Endothelial cell of umbilical vein (primary cell): ENCODE measurements at regions not wholly inside any gene's neighbourhood (a gene's known extent, or its start where the extent isn't known, plus 50 kb on each side); places are given as distances from the start of the nearest gene placed in this dataset.

Source experiments
- BruUV-seq: library from RNA; stranded (reverse); fragments of 400-500 nt; replicated peaks from 2 replicates; lab custom pipeline; 2021; lab: Mats Ljungman, UMichigan
- CTCF ChIA-PET: fragments of 300-600, 350-600 bp; sonication (Branson Sonifier 250); formaldehyde crosslinking; loops from one replicate; lab custom pipeline; 2021; ENCODE audit warnings: antibody characterized with exemption, inconsistent platforms; lab: Charles Lee
- POLR2A ChIA-PET: fragments of 300-600, 350-600 bp; sonication (Branson Sonifier 250); formaldehyde crosslinking; loops from one replicate; lab custom pipeline; 2021; ENCODE audit warnings: antibody characterized with exemption, inconsistent platforms; lab: Charles Lee
- DNase-seq: peaks from one replicate; pipeline ENCODE4 v3.0.0-alpha.2; 2011; ENCODE audit warnings: low read depth, low spot score
- FAIRE-seq: peaks from 2 replicates; lab custom pipeline; 2011; peaks lifted over from hg19 to GRCh38; lab: Jason Lieb, UNC
- H2AFZ ChIP-seq: 2 replicates; pipeline ENCODE4 v1.6.0; 2012; ENCODE audit warnings: low read depth, low read length, control low read depth, inconsistent platforms
- H3K27ac ChIP-seq: 2 replicates; pipeline ENCODE4 v1.5.1; 2011; ENCODE audit warnings: low read depth, mild to moderate bottlenecking, control low read depth, low read length, moderate library complexity; ENCODE audit not compliant: insufficient read depth
- H3K27me3 ChIP-seq, 2 experiments: 2 replicates each; pipeline versions ENCODE4 v1.6.0 to v1.6.1; 2011; ENCODE audit warnings: low read length in 2 of 2, mixed read lengths in 1 of 2; ENCODE audit not compliant: control insufficient read depth in 2 of 2, insufficient read depth in 2 of 2
- H3K36me3 ChIP-seq, 2 experiments: 2 replicates in 1 of 2; 3 replicates in 1 of 2; pipeline ENCODE4 v1.5.1; 2011; ENCODE audit warnings: low read length in 2 of 2, mild to moderate bottlenecking in 1 of 2, moderate library complexity in 1 of 2; ENCODE audit not compliant: control insufficient read depth in 2 of 2, insufficient read depth in 2 of 2; ENCODE audit errors: extremely low read depth in 1 of 2
- H3K4me1 ChIP-seq: 3 replicates; pipeline ENCODE4 v1.5.1; 2011; ENCODE audit warnings: mild to moderate bottlenecking, low read length; ENCODE audit not compliant: control insufficient read depth, insufficient read depth; ENCODE audit errors: extremely low read depth
- H3K4me2 ChIP-seq: 2 replicates; pipeline ENCODE4 v1.6.1; 2011; ENCODE audit warnings: low read length, control low read depth, mixed read lengths; ENCODE audit not compliant: insufficient read depth
- H3K4me3 ChIP-seq, 3 experiments: fragments of 200-600 bp in 1 of 3; sonication (generic), shearing (Covaris generic) in 1 of 3; replicated peaks in 1 of 3; 2 replicates each; pipeline ENCODE4 v1.5.1; 2011 to 2016; ENCODE audit warnings: control low read depth in 3 of 3, low read length in 3 of 3, mild to moderate bottlenecking in 2 of 3, inconsistent platforms in 1 of 3, low read depth in 1 of 3, moderate library complexity in 1 of 3; ENCODE audit not compliant: insufficient read depth in 1 of 3
- H3K79me2 ChIP-seq: 2 replicates; pipeline ENCODE4 v1.6.0; 2012; ENCODE audit warnings: low read length, inconsistent platforms; ENCODE audit not compliant: control insufficient read depth, insufficient read depth
- H3K9ac ChIP-seq: replicated peaks from 2 replicates; pipeline ENCODE3; 2011; ENCODE audit warnings: low read length, control low read depth; ENCODE audit not compliant: insufficient read depth; ENCODE audit errors: extremely low read depth
- H3K9me1 ChIP-seq: replicated peaks from 3 replicates; pipeline ENCODE4 v1.6.0; 2011; ENCODE audit warnings: mild to moderate bottlenecking, low read length; ENCODE audit not compliant: control insufficient read depth, insufficient read depth; ENCODE audit errors: extremely low read depth
- H3K9me3 ChIP-seq: replicated peaks from 2 replicates; pipeline ENCODE4 v1.5.1; 2012; ENCODE audit warnings: low read length, inconsistent platforms; ENCODE audit not compliant: control insufficient read depth, insufficient read depth
- H4K20me1 ChIP-seq: replicated peaks from 2 replicates; pipeline ENCODE3; 2011; ENCODE audit warnings: mild to moderate bottlenecking, low read length; ENCODE audit not compliant: control insufficient read depth, insufficient read depth; ENCODE audit errors: extremely low read depth
- CTCF ChIP-seq, 2 donors: IDR thresholded peaks; 1 replicate in 1 of 2; 2 replicates in 1 of 2; pipeline ENCODE4 v1.5.1; 2011; ENCODE audit warnings: low read length in 2 of 2, mild to moderate bottlenecking in 2 of 2, moderate library complexity in 2 of 2, control low read depth in 1 of 2, inconsistent platforms in 1 of 2, low read depth in 1 of 2; ENCODE audit not compliant: insufficient read depth in 1 of 2; ENCODE audit errors: extremely low read depth in 1 of 2
- EZH2 ChIP-seq: IDR thresholded peaks from 2 replicates; pipeline ENCODE4 v1.6.1; 2012; ENCODE audit warnings: borderline replicate concordance, low read depth, mild to moderate bottlenecking, moderate library complexity, low read length, inconsistent platforms; ENCODE audit not compliant: severe bottlenecking
- FOS ChIP-seq: IDR thresholded peaks from 2 replicates; pipeline ENCODE4 v1.6.1; 2011; ENCODE audit warnings: mild to moderate bottlenecking, low read length, moderate library complexity, borderline replicate concordance; ENCODE audit not compliant: insufficient read depth
- GATA2 ChIP-seq: IDR thresholded peaks from 2 replicates; pipeline ENCODE4 v1.7.0; 2011; ENCODE audit warnings: low read depth, mild to moderate bottlenecking, moderate library complexity, mixed read lengths, low read length; ENCODE audit not compliant: insufficient read length, insufficient read depth
- JUN ChIP-seq: IDR thresholded peaks from 2 replicates; pipeline ENCODE4 v1.6.1; 2011; ENCODE audit warnings: borderline replicate concordance, low read depth; ENCODE audit not compliant: insufficient read length, insufficient read depth
- MAX ChIP-seq: IDR thresholded peaks from 2 replicates; pipeline ENCODE4 v1.6.1; 2011; ENCODE audit not compliant: insufficient read depth, insufficient read length
- MYC ChIP-seq: IDR thresholded peaks from one replicate; pipeline ENCODE4 v1.6.1; 2011; ENCODE audit warnings: mild to moderate bottlenecking, low read depth, low read length
- POLR2A ChIP-seq: IDR thresholded peaks from 2 replicates; pipeline ENCODE4 v1.6.1; 2012; ENCODE audit warnings: low read depth, mild to moderate bottlenecking, control low read depth, low read length
- POLR2AphosphoS5 ChIP-seq: IDR thresholded peaks from 2 replicates; pipeline ENCODE4 v1.6.1; 2012; ENCODE audit warnings: low read depth, mild to moderate bottlenecking, control low read depth, low read length, moderate library complexity; ENCODE audit not compliant: insufficient read depth
- dilution Hi-C: fragments of 300-500 bp; cut with MboI; formaldehyde crosslinking; loops from one replicate; pipeline ENCODE4 v1.15.0; 2019; ENCODE audit warnings: low sequenced_read_pairs; ENCODE audit not compliant: extremely low pct_ligation_motif_present
- intact Hi-C: fragments of 100-400 bp; cut with micrococcal nuclease; formaldehyde crosslinking; loops from one replicate; pipeline ENCODE4 v1.10.0; 2022

GRCh38 chr3:20769430-20769829 lies 583.4 kb upstream of the SGO1 start:
- no peaks in the 10 kb centered on the region for H4K20me1 ChIP-seq
- no peaks in the 10 kb centered on the region for H3K9me1 ChIP-seq
- H3K4me1 ChIP-seq: no peaks in the 10 kb centered on the region
- BruUV-seq: no TSS peak
- no peak overlapping the region for H2AFZ ChIP-seq
- FAIRE-seq (no peak), DNase-seq (no peak)
- no peak overlapping the region for H3K9ac ChIP-seq
- no peaks in the 10 kb centered on the region for H3K27me3 ChIP-seq
- intact Hi-C loops (no loop called here), dilution Hi-C loops (no loop called here)
- ChIA-PET POLR2A (no interaction called here), CTCF (no interaction called here)
- H3K4me2 ChIP-seq: no peak overlapping the region
- H3K4me3 ChIP-seq: no peak overlapping the region
- no peak overlapping the region for H3K27ac ChIP-seq
- no peaks in the 10 kb centered on the region for H3K79me2 ChIP-seq
- TF ChIP-seq FOS (no peak), MYC (no peak), POLR2A (no peak), POLR2AphosphoS5 (no peak), GATA2 (no peak), EZH2 (no peak), CTCF (IDR thresholded peaks at IDR 0.05; ENCODE audit: extremely low read depth in 1 of 2, insufficient read depth in 1 of 2, low read depth in 1 of 2, low read length in 2 of 2) (no peak), JUN (no peak), MAX (no peak)
- H3K36me3 ChIP-seq: no peaks in the 10 kb centered on the region
- H3K9me3 ChIP-seq: no peaks in the 10 kb centered on the region
